GM18858 (cell line): ENCODE measurements at regions not wholly inside any gene's neighbourhood (a gene's known extent, or its start where the extent isn't known, plus 50 kb on each side); places are given as distances from the start of the nearest gene placed in this dataset.

Experiments
- ATAC-seq: cut with Tn5 transposase; IDR thresholded peaks from one replicate; pipeline ENCODE4 v1.9.1; 2021; ENCODE audit not compliant: unreplicated experiment

GRCh38 chr2:82875858-82876257, 1583.2 kb downstream of the SUCLG1 start:
- no peak for ATAC-seq

GRCh38 chr2:82857967-82858366, 1601.1 kb downstream of the SUCLG1 start:
- ATAC-seq: no peak

GRCh38 chr2:82853299-82853698, 1605.8 kb downstream of the SUCLG1 start:
- ATAC-seq: no peak

GRCh38 chr2:82852787-82853186, 1606.3 kb downstream of the SUCLG1 start:
- no peak for ATAC-seq

GRCh38 chr2:82848285-82848684, 1610.8 kb downstream of the SUCLG1 start:
- no peak for ATAC-seq

GRCh38 chr2:82839036-82839435, 1620.0 kb downstream of the SUCLG1 start:
- ATAC-seq: no peak

- ATAC-seq: no peak
These were observed 1621.3 kb downstream of the SUCLG1 start for GRCh38 chr2:82837588-82838304.

GRCh38 chr2:82834893-82835292, 1624.2 kb downstream of the SUCLG1 start:
- ATAC-seq: no peak

- ATAC-seq: no peak
These were observed 1631.7 kb downstream of the SUCLG1 start for GRCh38 chr2:82827426-82827825.

GRCh38 chr2:82826437-82826836, 1632.6 kb downstream of the SUCLG1 start:
- no peak for ATAC-seq

GRCh38 chr2:82825410-82826090, 1633.5 kb downstream of the SUCLG1 start:
- no peak for ATAC-seq

GRCh38 chr2:82823892-82824291, 1635.2 kb downstream of the SUCLG1 start:
- no peak for ATAC-seq

- ATAC-seq: no peak
These were observed 1639.1 kb downstream of the SUCLG1 start for GRCh38 chr2:82819951-82820350.

GRCh38 chr2:82814146-82814545, 1644.9 kb downstream of the SUCLG1 start:
- no peak for ATAC-seq

- ATAC-seq: no peak
These were observed 1647.1 kb downstream of the SUCLG1 start for GRCh38 chr2:82811946-82812345.

GRCh38 chr2:82803307-82803706, 1655.8 kb downstream of the SUCLG1 start:
- ATAC-seq: no peak

GRCh38 chr2:82797469-82797868, 1661.6 kb downstream of the SUCLG1 start:
- no peak for ATAC-seq

GRCh38 chr2:82796132-82796531, 1662.9 kb downstream of the SUCLG1 start:
- ATAC-seq: no peak

GRCh38 chr2:82795446-82795845, 1663.6 kb downstream of the SUCLG1 start:
- no peak for ATAC-seq

GRCh38 chr2:82793711-82794435, 1665.2 kb downstream of the SUCLG1 start:
- no peak for ATAC-seq

GRCh38 chr2:82792316-82792715, 1666.8 kb downstream of the SUCLG1 start:
- no peak for ATAC-seq
